ENCODE measurements at regions not wholly inside any gene's neighbourhood (a gene's known extent, or its start where the extent isn't known, plus 50 kb on each side); places are given as distances from the start of the nearest gene placed in this dataset.

DNA sequence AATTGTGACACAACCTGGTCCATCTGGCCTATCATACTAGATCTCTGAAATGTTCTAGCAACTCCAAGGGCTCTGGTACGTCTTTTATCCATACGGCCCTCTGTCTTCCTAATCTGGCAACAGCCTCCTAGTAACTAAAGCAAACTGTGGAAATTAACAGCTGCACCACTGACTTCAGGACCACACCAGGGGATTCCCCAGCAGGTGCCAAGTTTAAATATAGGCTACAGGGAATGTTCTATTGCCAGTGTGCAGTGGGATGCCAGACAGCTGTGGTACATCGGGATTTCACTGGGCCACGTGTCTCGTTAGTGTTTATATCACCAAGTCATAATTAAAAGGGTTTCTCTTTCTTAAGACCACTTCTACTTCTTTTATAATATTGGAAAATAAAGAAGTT, 94.3 kb downstream of the RGS2 start:
- no peak for TF ChIP-seq CTCF (IDR thresholded peaks at IDR 0.05; ENCODE audit: extremely low read depth in 1 of 2, insufficient read depth in 1 of 2, low read depth in 1 of 2, low read length in 2 of 2)
- no peak for TF ChIP-seq POLR2AphosphoS5 (IDR thresholded peaks at IDR 0.05; ENCODE audit: insufficient read depth, low read depth, low read length)
- TF ChIP-seq POLR2A (IDR thresholded peaks at IDR 0.05; ENCODE audit: low read depth, low read length) = no peak
- TF ChIP-seq EZH2 (IDR thresholded peaks at IDR 0.05; ENCODE audit: borderline replicate concordance, low read depth, low read length, severe bottlenecking) = no peak
- TF ChIP-seq FOS (IDR thresholded peaks at IDR 0.05; ENCODE audit: borderline replicate concordance, insufficient read depth, low read length) = no peak

Measured in endothelial cell of umbilical vein (primary cell).